ENCODE measurements at regions not wholly inside any gene's neighbourhood (a gene's known extent, or its start where the extent isn't known, plus 50 kb on each side); places are given as distances from the start of the nearest gene placed in this dataset.

- TF ChIP-seq CTCF (IDR thresholded peaks at IDR 0.05): no peak
- no peak for TF ChIP-seq POLR2AphosphoS5 (IDR thresholded peaks at IDR 0.05)
These were observed 79.4 kb downstream of the CEBPB start for GRCh38 chr20:50270034-50270395.

Data from breast epithelium (tissue), 3 donors.